Activated CD8-positive, alpha-beta memory T cell treated with anti-CD3 and anti-CD28 coated beads, Interleukin-2, amount 50 U/mL, for 48 hours (primary cell): ENCODE measurements at regions not wholly inside any gene's neighbourhood (a gene's known extent, or its start where the extent isn't known, plus 50 kb on each side); places are given as distances from the start of the nearest gene placed in this dataset.
"Not testable (repeated sequence)": the region's sequence is repeated elsewhere in the genome, so short reads cannot be mapped to it uniquely, and the experiment has no call there.

ENCODE experiments used
- DNase-seq: peaks from one replicate; pipeline ENCODE4 v3.0.0-alpha.2; 2020

- no peak for DNase-seq
These were observed 348.9 kb upstream of the ISL1 start for GRCh38 chr5:51034222-51034901.

- no peak for DNase-seq
These were observed 343.6 kb upstream of the ISL1 start for GRCh38 chr5:51039424-51040329.

GRCh38 chr5:51043745-51044144 lies 339.5 kb upstream of the ISL1 start:
- no peak for DNase-seq

GRCh38 chr5:51047369-51047768 lies 335.9 kb upstream of the ISL1 start:
- DNase-seq, result no peak

GRCh38 chr5:51053361-51053760 lies 329.9 kb upstream of the ISL1 start:
- DNase-seq, result no peak

GRCh38 chr5:51060953-51061352 lies 322.3 kb upstream of the ISL1 start:
- no peak for DNase-seq

GRCh38 chr5:51072937-51073336 lies 310.3 kb upstream of the ISL1 start:
- DNase-seq, result no peak

- DNase-seq, result no peak
These were observed 300.5 kb upstream of the ISL1 start for GRCh38 chr5:51082741-51083140.

GRCh38 chr5:51091816-51092215 lies 291.4 kb upstream of the ISL1 start:
- no peak for DNase-seq

GRCh38 chr5:51095486-51095885 lies 287.8 kb upstream of the ISL1 start:
- no peak for DNase-seq

GRCh38 chr5:51096859-51097258 lies 286.4 kb upstream of the ISL1 start:
- DNase-seq, result no peak

GRCh38 chr5:51099173-51099853 lies 283.9 kb upstream of the ISL1 start:
- no peak for DNase-seq

GRCh38 chr5:51104556-51104955 lies 278.7 kb upstream of the ISL1 start:
- DNase-seq, result no peak

GRCh38 chr5:51109786-51110410 lies 273.4 kb upstream of the ISL1 start:
- no peak for DNase-seq

- no peak for DNase-seq
These were observed 252.0 kb upstream of the ISL1 start for GRCh38 chr5:51131266-51131665.

GRCh38 chr5:51138164-51138563 lies 245.1 kb upstream of the ISL1 start:
- DNase-seq, result no peak

- DNase-seq, result no peak
These were observed 234.8 kb upstream of the ISL1 start for GRCh38 chr5:51148437-51148836.

- no peak for DNase-seq
These were observed 227.0 kb upstream of the ISL1 start for GRCh38 chr5:51156222-51156621.

GRCh38 chr5:51156838-51157237 lies 226.4 kb upstream of the ISL1 start:
- no peak for DNase-seq

- no peak for DNase-seq
These were observed 224.1 kb upstream of the ISL1 start for GRCh38 chr5:51159164-51159563.

- no peak for DNase-seq
These were observed 223.6 kb upstream of the ISL1 start for GRCh38 chr5:51159606-51160005.

GRCh38 chr5:51162245-51162644 lies 221.0 kb upstream of the ISL1 start:
- no peak for DNase-seq

- DNase-seq, result not testable (repeated sequence)
These were observed 217.6 kb upstream of the ISL1 start for GRCh38 chr5:51165621-51166020.
